Subcutaneous abdominal adipose tissue (tissue), 5 donors: ENCODE measurements at regions not wholly inside any gene's neighbourhood (a gene's known extent, or its start where the extent isn't known, plus 50 kb on each side); places are given as distances from the start of the nearest gene placed in this dataset.

Experiments used
- H3K27ac ChIP-seq: one replicate; pipeline ENCODE4 v1.7.0; 2013; ENCODE audit warnings: low read depth, mild to moderate bottlenecking, inconsistent platforms, low read length, moderate library complexity
- H3K27me3 ChIP-seq, 5 donors: one replicate each; pipeline ENCODE4 v1.7.0; 2013; ENCODE audit warnings: low read length in 5 of 5, inconsistent platforms in 1 of 5; ENCODE audit not compliant: control insufficient read depth in 5 of 5, insufficient read depth in 4 of 5
- H3K36me3 ChIP-seq, 5 donors: one replicate each; pipeline ENCODE4 v1.7.0; 2013; ENCODE audit warnings: low read length in 5 of 5; ENCODE audit not compliant: control insufficient read depth in 5 of 5, insufficient read depth in 5 of 5
- H3K4me1 ChIP-seq, 5 donors: one replicate each; pipeline ENCODE4 v1.7.0; 2013; ENCODE audit warnings: low read length in 5 of 5, mild to moderate bottlenecking in 3 of 5, moderate library complexity in 1 of 5; ENCODE audit not compliant: control insufficient read depth in 5 of 5, insufficient read depth in 5 of 5
- H3K4me3 ChIP-seq, 5 donors: one replicate each; pipeline ENCODE4 v1.7.0; 2013; ENCODE audit warnings: low read length in 5 of 5, low read depth in 1 of 5
- H3K9ac ChIP-seq, 5 donors: one replicate each; pipeline ENCODE4 v1.7.0; 2013; ENCODE audit warnings: low read length in 5 of 5, mild to moderate bottlenecking in 4 of 5, moderate library complexity in 3 of 5
- H3K9me3 ChIP-seq, 5 donors: one replicate each; pipeline ENCODE4 v1.7.0; 2013; ENCODE audit warnings: low read length in 5 of 5; ENCODE audit not compliant: control insufficient read depth in 5 of 5
- donor health status: healthy.
- donor health status: healthy.
- donor health status: healthy.
- donor health status: healthy.
- donor health status: healthy.

GRCh38 chr1:219665089-219665488 is 52.2 kb upstream of the ZC3H11B start:
- Histone ChIP-seq H3K9me3 (no peaks in the 10 kb centered on the region), H3K4me1 (peaks cover 0 to 23% (median 19%) of the 10 kb centered on the region in 5 donors), H3K4me3 (no peak overlapping the region), H3K9ac (no peak overlapping the region), H3K27ac (no peak overlapping the region), H3K27me3 (no peaks in the 10 kb centered on the region), H3K36me3 (no peaks in the 10 kb centered on the region)

GRCh38 chr1:219664310-219665029 is 51.6 kb upstream of the ZC3H11B start:
- no peak overlapping the region for H3K4me3 ChIP-seq
- no peaks in the 10 kb centered on the region for H3K27me3 ChIP-seq
- peaks cover 0 to 26% (median 24%) of the 10 kb centered on the region in 5 donors for H3K4me1 ChIP-seq
- H3K9ac ChIP-seq, result no peak overlapping the region
- H3K36me3 ChIP-seq, result no peaks in the 10 kb centered on the region
- no peaks in the 10 kb centered on the region for H3K9me3 ChIP-seq
- no peak overlapping the region for H3K27ac ChIP-seq
